ENCODE measurements at regions not wholly inside any gene's neighbourhood (a gene's known extent, or its start where the extent isn't known, plus 50 kb on each side); places are given as distances from the start of the nearest gene placed in this dataset.
A peak's percentile ranks its signal among the peaks of the same experiment; 100 is the strongest.
"Not testable (repeated sequence)": the region's sequence is repeated elsewhere in the genome, so short reads cannot be mapped to it uniquely, and the experiment has no call there.

- ATAC-seq (no peak), DNase-seq (ENCODE audit: low spot score) (no peak)
Measured at GRCh38 chr10:84698989-84699388, 370.6 kb downstream of the CCSER2 start.

GRCh38 chr10:84700668-84701369 lies 372.4 kb downstream of the CCSER2 start:
- ATAC-seq (no peak), DNase-seq (ENCODE audit: low spot score) (no peak)

- ATAC-seq (no peak), DNase-seq (ENCODE audit: low spot score) (no peak)
Measured at GRCh38 chr10:84701370-84701720, 373.0 kb downstream of the CCSER2 start.

GRCh38 chr10:84704101-84704500 lies 375.7 kb downstream of the CCSER2 start:
- ATAC-seq (no peak), DNase-seq (ENCODE audit: low spot score) (no peak)

- ATAC-seq (no peak), DNase-seq (ENCODE audit: low spot score) (no peak)
Measured at GRCh38 chr10:84706431-84706830, 378.0 kb downstream of the CCSER2 start.

GRCh38 chr10:84706875-84707274 lies 378.5 kb downstream of the CCSER2 start:
- DNase-seq (ENCODE audit: low spot score), result no peak

GRCh38 chr10:84715911-84716310 lies 387.5 kb downstream of the CCSER2 start:
- DNase-seq (ENCODE audit: low spot score) (no peak), ATAC-seq (peak; percentile 90)

More at GRCh38 chr10:84706875-84707274, 378.5 kb downstream of the CCSER2 start:
- ATAC-seq, result no peak

GRCh38 chr10:84718877-84719616 lies 390.7 kb downstream of the CCSER2 start:
- no peak for DNase-seq (ENCODE audit: low spot score)
- no peak for ATAC-seq

- ATAC-seq (no peak), DNase-seq (ENCODE audit: low spot score) (no peak)
Measured at GRCh38 chr10:84719687-84720086, 391.3 kb downstream of the CCSER2 start.

GRCh38 chr10:84727398-84727797 lies 399.0 kb downstream of the CCSER2 start:
- no peak for DNase-seq (ENCODE audit: low spot score)
- ATAC-seq, result no peak

GRCh38 chr10:84739126-84739525 lies 410.7 kb downstream of the CCSER2 start:
- ATAC-seq; DNase-seq (ENCODE audit: low spot score): not testable (repeated sequence)

- DNase-seq (ENCODE audit: low spot score), result no peak
- ATAC-seq, result no peak
Measured at GRCh38 chr10:84739641-84740040, 411.3 kb downstream of the CCSER2 start.

GRCh38 chr10:84743483-84743882 lies 415.1 kb downstream of the CCSER2 start:
- DNase-seq (ENCODE audit: low spot score) (no peak), ATAC-seq (peak; percentile 83)

- ATAC-seq, result no peak
- DNase-seq (ENCODE audit: low spot score), result no peak
Measured at GRCh38 chr10:84755311-84755710, 426.9 kb downstream of the CCSER2 start.

GRCh38 chr10:84756653-84757052 lies 428.3 kb downstream of the CCSER2 start:
- ATAC-seq; DNase-seq (ENCODE audit: low spot score): not testable (repeated sequence)

GRCh38 chr10:84761994-84762614 lies 433.7 kb downstream of the CCSER2 start:
- ATAC-seq, result peak; percentile 31

GRCh38 chr10:84762754-84763394 lies 434.5 kb downstream of the CCSER2 start:
- DNase-seq (ENCODE audit: low spot score), result no peak
- peak; percentile 30 for ATAC-seq

More at GRCh38 chr10:84761994-84762614, 433.7 kb downstream of the CCSER2 start:
- peak; percentile 78 for DNase-seq (ENCODE audit: low spot score)

GRCh38 chr10:84763965-84764364 lies 435.6 kb downstream of the CCSER2 start:
- peak; percentile 68 for ATAC-seq
- no peak for DNase-seq (ENCODE audit: low spot score)

GRCh38 chr10:84765086-84765485 lies 436.7 kb downstream of the CCSER2 start:
- ATAC-seq (peak; percentile 7), DNase-seq (ENCODE audit: low spot score) (no peak)

- peak; percentile 73 for ATAC-seq
- DNase-seq (ENCODE audit: low spot score), result no peak
Measured at GRCh38 chr10:84765656-84766055, 437.3 kb downstream of the CCSER2 start.

- DNase-seq (ENCODE audit: low spot score) (no peak), ATAC-seq (no peak)
Measured at GRCh38 chr10:84766923-84767322, 438.5 kb downstream of the CCSER2 start.

All from left lobe of liver (tissue), 2 donors.